HepG2 (cell line): ENCODE measurements at regions not wholly inside any gene's neighbourhood (a gene's known extent, or its start where the extent isn't known, plus 50 kb on each side); places are given as distances from the start of the nearest gene placed in this dataset.

ENCODE experiments used
- ATAC-seq: fragments of 200-7000 bp; cut with Tn5 transposase; 3 replicates; pipeline ENCODE4 v1.9.1; 2020; ENCODE audit warnings: mild to moderate bottlenecking, moderate library complexity
- BruUV-seq: library from RNA; stranded (reverse); fragments of 400-500 nt; replicated peaks from 2 replicates; lab custom pipeline; 2021; lab: Mats Ljungman, UMichigan
- CTCF ChIA-PET: fragments of 300-600 bp; formaldehyde crosslinking; extraction: SDS; loops from one replicate; lab custom pipeline; 2021; ENCODE audit warnings: low total read pairs, inconsistent platforms, low intra/inter-chr PET ratio; lab: Yijun Ruan, JAX
- POLR2A ChIA-PET: fragments of 350-600 bp; sonication (Branson Sonifier 250); formaldehyde crosslinking; loops from one replicate; lab custom pipeline; 2020; ENCODE audit warnings: antibody characterized with exemption, inconsistent platforms; lab: Yijun Ruan, JAX
- DNase-seq: peaks from one replicate; pipeline ENCODE4 v3.0.0-alpha.2; 2015; ENCODE audit warnings: low spot score
- FAIRE-seq: peaks from 3 replicates; lab custom pipeline; 2011; peaks lifted over from hg19 to GRCh38; lab: Jason Lieb, UNC
- H2AFZ ChIP-seq: one replicate; pipeline ENCODE4 v1.6.1; 2011; ENCODE audit warnings: low read length, inconsistent platforms
- H3K27ac ChIP-seq: fragments of 300-600 bp; 3 replicates; pipeline ENCODE4 v1.8.0; 2011; ENCODE audit warnings: mixed run types, mild to moderate bottlenecking, mixed read lengths, low read length, inconsistent platforms; ENCODE audit not compliant: insufficient read depth; ENCODE audit errors: extremely low read length
- H3K27me3 ChIP-seq, 2 experiments: fragments of 200-600 bp in 1 of 2; 2 replicates in 1 of 2; 3 replicates in 1 of 2; pipeline versions ENCODE4 v1.6.0 to v1.8.0; 2011; ENCODE audit warnings: low read length in 2 of 2, mild to moderate bottlenecking in 2 of 2, moderate library complexity in 2 of 2, inconsistent platforms in 1 of 2; ENCODE audit not compliant: insufficient read depth in 2 of 2, control insufficient read depth in 1 of 2
- H3K36me3 ChIP-seq, 2 experiments: fragments of 200-600 bp in 1 of 2; replicated peaks in 1 of 2; 2 replicates in 1 of 2; 3 replicates in 1 of 2; pipeline versions ENCODE4 v1.5.1 to v1.8.0; 2011; ENCODE audit warnings: low read length in 2 of 2, inconsistent platforms in 1 of 2; ENCODE audit not compliant: insufficient read depth in 2 of 2, control insufficient read depth in 1 of 2
- H3K4me1 ChIP-seq: 2 replicates; pipeline ENCODE4 v1.5.1; 2012; ENCODE audit warnings: low read length, inconsistent platforms; ENCODE audit not compliant: insufficient read depth
- H3K4me2 ChIP-seq: 2 replicates; pipeline ENCODE4 v1.6.0; 2011; ENCODE audit warnings: low read depth, low read length, inconsistent platforms
- H3K4me3 ChIP-seq, 3 experiments: fragments of 200-600 bp in 1 of 3; sonication (generic), shearing (Covaris generic) in 1 of 3; replicated peaks in 1 of 3; 2 replicates each; pipeline ENCODE4 v1.5.1; 2011 to 2016; ENCODE audit warnings: low read length in 3 of 3, inconsistent platforms in 2 of 3, low read depth in 2 of 3, mild to moderate bottlenecking in 2 of 3, control low read depth in 1 of 3, mixed read lengths in 1 of 3; ENCODE audit not compliant: insufficient read depth in 1 of 3
- H3K79me2 ChIP-seq: one replicate; pipeline ENCODE4 v1.6.1; 2011; ENCODE audit warnings: low read length, inconsistent platforms; ENCODE audit not compliant: insufficient read depth
- H3K9ac ChIP-seq: 2 replicates; pipeline ENCODE4 v1.6.0; 2011; ENCODE audit warnings: mild to moderate bottlenecking, low read depth, low read length, inconsistent platforms; ENCODE audit not compliant: insufficient read depth
- H3K9me3 ChIP-seq: 2 replicates; pipeline ENCODE4 v1.5.1; 2012; ENCODE audit warnings: mild to moderate bottlenecking, low read length
- H4K20me1 ChIP-seq: 2 replicates; pipeline ENCODE4 v1.6.0; 2011; ENCODE audit warnings: inconsistent platforms, mild to moderate bottlenecking, low read length, moderate library complexity; ENCODE audit not compliant: insufficient read depth
- ASH2L ChIP-seq: fragments of 300-600, 200-600 bp; sonication (generic); IDR thresholded peaks from 2 replicates; pipeline ENCODE4 v1.7.0; 2017; ENCODE audit warnings: low read depth, mild to moderate bottlenecking, moderate library complexity, mixed read lengths, low read length; ENCODE audit not compliant: insufficient read length
- CREB1 ChIP-seq, 2 experiments: fragments of 450-650 bp in 1 of 2; IDR thresholded peaks; 2 replicates each; pipeline ENCODE4 v1.6.1; 2016 to 2017; ENCODE audit warnings: control low read depth in 1 of 2, mild to moderate bottlenecking in 1 of 2, missing compliant biosample characterization in 1 of 2, missing genetic modification characterization in 1 of 2
- MEF2D ChIP-seq: sonication (generic); formaldehyde crosslinking; IDR thresholded peaks from 2 replicates; pipeline ENCODE4 v1.5.1; 2020; ENCODE audit warnings: mild to moderate bottlenecking, missing genetic modification reagents
- POGK ChIP-seq: sonication (generic); formaldehyde crosslinking; conservative IDR thresholded peaks from 2 replicates; pipeline ENCODE4 v1.8.0; 2022; ENCODE audit warnings: mild to moderate bottlenecking, moderate library complexity, missing genetic modification reagents
- SAP130 ChIP-seq: IDR thresholded peaks from 2 replicates; pipeline ENCODE4 v1.6.1; 2016; ENCODE audit warnings: low read depth
- SSRP1 ChIP-seq: IDR thresholded peaks from 2 replicates; pipeline ENCODE4 v1.6.1; 2016; ENCODE audit warnings: control low read depth
- TCF12 ChIP-seq, 2 experiments: fragments of 450-650 bp in 1 of 2; sonication (generic) in 1 of 2; formaldehyde crosslinking in 1 of 2; IDR thresholded peaks; 2 replicates each; pipeline versions ENCODE4 v1.6.1 to v1.8.0; 2017 to 2022; ENCODE audit warnings: antibody characterized with exemption in 1 of 2, mild to moderate bottlenecking in 1 of 2, missing genetic modification reagents in 1 of 2, moderate library complexity in 1 of 2
- ZNF333 ChIP-seq: sonication (generic); formaldehyde crosslinking; IDR thresholded peaks from 2 replicates; pipeline ENCODE4 v1.4.0; 2020; ENCODE audit warnings: mild to moderate bottlenecking, missing genetic modification reagents, borderline replicate concordance
- ZNF33B ChIP-seq: sonication (generic); formaldehyde crosslinking; IDR thresholded peaks from 2 replicates; pipeline ENCODE4 v1.5.1; 2020; ENCODE audit warnings: mild to moderate bottlenecking, missing genetic modification reagents
- ZNF343 ChIP-seq: sonication (generic); formaldehyde crosslinking; IDR thresholded peaks from 2 replicates; pipeline ENCODE4 v1.4.0; 2020; ENCODE audit warnings: mild to moderate bottlenecking, missing genetic modification reagents
- ZNF407 ChIP-seq: sonication (generic); formaldehyde crosslinking; IDR thresholded peaks from one replicate; pipeline ENCODE4 v1.5.1; 2020; ENCODE audit warnings: mild to moderate bottlenecking, missing genetic modification reagents; ENCODE audit errors: not compliant biosample characterization
- ZNF569 ChIP-seq: sonication (generic); formaldehyde crosslinking; IDR thresholded peaks from 2 replicates; pipeline ENCODE4 v1.5.0; 2020; ENCODE audit warnings: mild to moderate bottlenecking, missing genetic modification reagents, moderate library complexity, borderline replicate concordance
- ZNF841 ChIP-seq: sonication (generic); formaldehyde crosslinking; IDR thresholded peaks from 2 replicates; pipeline ENCODE4 v1.8.1; 2023; ENCODE audit warnings: missing genetic modification reagents, borderline replicate concordance
- ZSCAN5A ChIP-seq: sonication (generic); formaldehyde crosslinking; IDR thresholded peaks from 2 replicates; pipeline ENCODE4 v1.8.0; 2022; ENCODE audit warnings: mild to moderate bottlenecking, missing genetic modification reagents, borderline replicate concordance
- WGBS: methylation state at CpG from one replicate; pipeline ENCODE4 v1.1.6; 2017; ENCODE audit warnings: low lambda C conversion rate; 5-methylcytosine and 5-hydroxymethylcytosine counted together
- in situ Hi-C: cut with HindIII; loops from 2 replicates; pipeline ENCODE4 v1.10.0; 2017; ENCODE audit warnings: low pct_unique_long_range_greater_than_20kb; ENCODE audit not compliant: extremely low pct_ligation_motif_present
- intact Hi-C: fragments of 100-400 bp; cut with micrococcal nuclease; formaldehyde crosslinking; loops from one replicate; pipeline ENCODE4 v1.10.0; 2022; ENCODE audit not compliant: unreplicated experiment

GRCh38 chr7:98740643-98741042 is 123.6 kb downstream of the NPTX2 start:
- Histone ChIP-seq H3K4me1 (no peaks in the 10 kb centered on the region), H2AFZ (no peak overlapping the region), H3K27ac (no peak overlapping the region), H3K36me3 (no peaks in the 10 kb centered on the region), H3K27me3 (peaks cover 3 to 19% of the 10 kb centered on the region in 2 experiments; a peak in 2 of 5 replicates), H3K9ac (no peak overlapping the region), H3K4me2 (no peak overlapping the region), H3K9me3 (no peaks in the 10 kb centered on the region), H3K4me3 (no peak overlapping the region), H4K20me1 (no peaks in the 10 kb centered on the region), H3K79me2 (no peaks in the 10 kb centered on the region)
- FAIRE-seq, result no peak
- no peak for DNase-seq
- WGBS, result 20% methylated on average over 3 of the region's 3 CpGs
- no TSS peak for BruUV-seq
- ATAC-seq, result no peak
- intact Hi-C loops, result no loop called here
- in situ Hi-C loops, result no loop called here
- POLR2A ChIA-PET, result no interaction called here
- CTCF ChIA-PET, result no interaction called here
- TF ChIP-seq ZNF841 (CRISPR knock-in tag) (no peak), POGK (no peak), ZNF343 (CRISPR knock-in tag) (no peak), SAP130 (no peak), ZNF569 (CRISPR knock-in tag) (no peak), ZNF333 (no peak), TCF12 (IDR thresholded peaks at IDR 0.05) (no peak), TCF12 (CRISPR knock-in tag; IDR thresholded peaks at IDR 0.05) (no peak), CREB1 (IDR thresholded peaks at IDR 0.05) (no peak), CREB1 (CRISPR knock-in tag; IDR thresholded peaks at IDR 0.05) (no peak), SSRP1 (CRISPR knock-in tag) (no peak), ZSCAN5A (CRISPR knock-in tag) (no peak), ZNF33B (CRISPR knock-in tag) (no peak), ASH2L (no peak), ZNF407 (CRISPR knock-in tag) (no peak), MEF2D (CRISPR knock-in tag) (no peak)
